RCC 7860 (cell line): ENCODE measurements at regions not wholly inside any gene's neighbourhood (a gene's known extent, or its start where the extent isn't known, plus 50 kb on each side); places are given as distances from the start of the nearest gene placed in this dataset.
"Not testable (repeated sequence)": the region's sequence is repeated elsewhere in the genome, so short reads cannot be mapped to it uniquely, and the experiment has no call there.

Experiments
- DNase-seq: peaks from one replicate; pipeline ENCODE4 v3.0.0-alpha.2; 2015; ENCODE audit warnings: low spot score
- FAIRE-seq: peaks from 2 replicates; lab custom pipeline; 2012; peaks lifted over from hg19 to GRCh38; lab: Jason Lieb, UNC

- DNase-seq (no peak), FAIRE-seq (no peak)
Observed at GRCh38 chr16:52657924-52658323, 111.0 kb upstream of the TOX3 start.

- not testable (repeated sequence) for DNase-seq, FAIRE-seq
Observed at GRCh38 chr16:52655916-52656315, 109.0 kb upstream of the TOX3 start.

- DNase-seq, FAIRE-seq: not testable (repeated sequence)
Observed at GRCh38 chr16:52655156-52655555, 108.2 kb upstream of the TOX3 start.

GRCh38 chr16:52652033-52652432, 105.1 kb upstream of the TOX3 start:
- no peak for DNase-seq
- FAIRE-seq: no peak

- FAIRE-seq (no peak), DNase-seq (no peak)
Observed at GRCh38 chr16:52650789-52651188, 103.8 kb upstream of the TOX3 start.

- FAIRE-seq: no peak
- DNase-seq: no peak
Observed at GRCh38 chr16:52650318-52650717, 103.4 kb upstream of the TOX3 start.

GRCh38 chr16:52649870-52650269, 102.9 kb upstream of the TOX3 start:
- DNase-seq (no peak), FAIRE-seq (no peak)

GRCh38 chr16:52647588-52647987, 100.6 kb upstream of the TOX3 start:
- DNase-seq (no peak), FAIRE-seq (no peak)

- DNase-seq: no peak
- no peak for FAIRE-seq
Observed at GRCh38 chr16:52643006-52643405, 96.1 kb upstream of the TOX3 start.

GRCh38 chr16:52634528-52634927, 87.6 kb upstream of the TOX3 start:
- no peak for FAIRE-seq
- DNase-seq: no peak

GRCh38 chr16:52634104-52634503, 87.2 kb upstream of the TOX3 start:
- no peak for FAIRE-seq

GRCh38 chr16:52633230-52633629, 86.3 kb upstream of the TOX3 start:
- FAIRE-seq (no peak), DNase-seq (no peak)

More at GRCh38 chr16:52634104-52634503, 87.2 kb upstream of the TOX3 start:
- no peak for DNase-seq

- FAIRE-seq (no peak), DNase-seq (no peak)
Observed at GRCh38 chr16:52631711-52632110, 84.8 kb upstream of the TOX3 start.

GRCh38 chr16:52630711-52631110, 83.8 kb upstream of the TOX3 start:
- FAIRE-seq (no peak), DNase-seq (no peak)

- no peak for FAIRE-seq
- DNase-seq: no peak
Observed at GRCh38 chr16:52629296-52629695, 82.4 kb upstream of the TOX3 start.

GRCh38 chr16:52624891-52625290, 77.9 kb upstream of the TOX3 start:
- FAIRE-seq (no peak), DNase-seq (no peak)

- FAIRE-seq: no peak
Observed at GRCh38 chr16:52621651-52622050, 74.7 kb upstream of the TOX3 start.

GRCh38 chr16:52618753-52619497, 72.0 kb upstream of the TOX3 start:
- no peak for FAIRE-seq

More at GRCh38 chr16:52621651-52622050, 74.7 kb upstream of the TOX3 start:
- DNase-seq: no peak

GRCh38 chr16:52617591-52617990, 70.6 kb upstream of the TOX3 start:
- FAIRE-seq: no peak
- no peak for DNase-seq

More at GRCh38 chr16:52618753-52619497, 72.0 kb upstream of the TOX3 start:
- DNase-seq: no peak

GRCh38 chr16:52613508-52613907, 66.6 kb upstream of the TOX3 start:
- DNase-seq (no peak), FAIRE-seq (no peak)

GRCh38 chr16:52611817-52612673, 65.1 kb upstream of the TOX3 start:
- peak; percentile 14 for DNase-seq
- FAIRE-seq: no peak

- FAIRE-seq (no peak), DNase-seq (no peak)
Observed at GRCh38 chr16:52603015-52603414, 56.1 kb upstream of the TOX3 start.
